ENCODE measurements at regions not wholly inside any gene's neighbourhood (a gene's known extent, or its start where the extent isn't known, plus 50 kb on each side); places are given as distances from the start of the nearest gene placed in this dataset.

DNA sequence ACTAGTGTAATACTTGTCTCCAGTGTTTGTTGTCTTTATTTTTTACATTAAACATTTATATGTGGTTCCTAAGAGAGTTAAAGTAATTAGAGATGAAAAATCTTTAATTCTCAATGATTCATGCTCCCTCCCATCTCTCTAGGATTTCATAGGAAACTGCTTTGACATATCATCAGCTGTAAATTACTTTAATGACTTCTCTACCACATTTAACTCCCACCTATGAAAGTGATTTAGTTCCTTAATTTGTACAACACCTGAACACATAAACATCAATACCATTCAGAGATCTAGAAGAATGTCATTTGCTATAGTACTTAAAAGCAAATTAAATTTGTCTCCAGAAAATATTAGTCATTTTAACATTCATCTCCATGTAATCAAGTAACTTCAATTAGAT is 524.2 kb upstream of the CHAC2 start:
- POLR2A ChIA-PET = no interaction called here
- H3K27ac Mint-ChIP-seq = no peak overlapping the region
- H3K27me3 Mint-ChIP-seq = peaks cover 0 to 5% (median 0%) of the 10 kb centered on the region in 5 donors
- ATAC-seq (no peak), DNase-seq (no peak)
- H3K4me1 Mint-ChIP-seq = peaks cover 0 to 1% (median 0%) of the 10 kb centered on the region in 4 donors
- no peaks in the 10 kb centered on the region for H3K36me3 Mint-ChIP-seq
- no peak overlapping the region for H3K4me3 Mint-ChIP-seq
- H3K9me3 Mint-ChIP-seq = peaks cover 0 to 28% (median 0%) of the 10 kb centered on the region in 9 donors

DNA sequence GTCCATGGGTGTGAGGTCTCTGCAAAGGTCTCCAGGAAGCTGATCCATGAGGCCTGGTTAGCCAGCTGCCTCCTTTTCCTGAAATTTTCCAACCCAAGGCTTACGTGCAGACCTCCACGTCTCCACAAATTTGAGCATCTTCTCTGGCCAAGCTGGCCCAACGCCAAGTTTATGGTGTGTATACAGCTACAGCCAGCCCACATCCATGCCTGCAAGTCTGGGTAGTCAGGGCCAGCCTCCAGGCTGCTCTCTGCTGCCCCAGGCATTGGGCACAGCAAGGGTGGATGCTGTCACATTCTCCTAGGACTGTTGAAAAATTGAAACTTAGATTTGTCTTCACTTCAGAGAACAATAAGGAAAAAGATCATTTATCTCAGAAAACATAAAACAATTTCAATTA is 525.5 kb upstream of the CHAC2 start:
- no peak for DNase-seq
- Mint-ChIP-seq H3K27me3 (peaks cover 0 to 5% (median 0%) of the 10 kb centered on the region in 5 donors), H3K9me3 (peaks cover 0 to 28% (median 0%) of the 10 kb centered on the region in 9 donors), H3K36me3 (no peaks in the 10 kb centered on the region), H3K4me1 (peaks cover 0 to 1% (median 0%) of the 10 kb centered on the region in 4 donors), H3K4me3 (no peak overlapping the region), H3K27ac (no peak overlapping the region)
- ATAC-seq = no peak
- POLR2A ChIA-PET = no interaction called here

DNA sequence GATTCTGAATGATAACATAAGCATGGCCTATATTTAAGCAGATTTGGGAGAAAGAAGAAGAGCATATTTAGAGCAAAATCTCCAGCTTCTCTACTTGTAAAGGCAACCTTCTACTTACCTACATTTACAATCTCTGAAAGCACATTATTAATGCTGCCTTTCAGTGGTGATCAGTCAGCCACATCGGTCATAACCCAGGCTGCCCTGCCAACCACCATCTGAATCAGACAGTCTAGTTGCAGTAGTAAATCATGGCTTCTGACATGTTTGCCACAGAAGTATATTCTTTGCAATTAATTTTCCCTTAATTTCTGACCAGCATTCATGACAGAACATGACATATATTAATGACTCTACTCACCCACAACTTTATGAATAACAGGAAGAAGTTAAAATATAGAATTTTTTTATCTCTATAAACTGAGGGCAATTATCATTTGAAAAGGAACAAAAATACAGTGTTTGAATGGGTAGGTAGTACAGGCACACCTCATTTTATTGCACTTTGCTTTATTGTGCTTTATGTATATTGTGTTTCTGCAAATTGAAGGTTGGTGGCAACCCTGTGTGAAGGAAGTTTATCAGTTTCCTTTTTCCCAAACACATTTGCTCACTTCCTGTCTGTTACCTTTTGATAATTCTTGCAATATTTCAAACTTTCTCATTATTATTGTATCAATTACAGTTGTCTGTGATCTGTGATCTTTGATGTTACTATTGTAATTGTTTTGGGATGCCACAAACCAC is 531.6 kb upstream of the CHAC2 start:
- Mint-ChIP-seq H3K4me1 (peaks cover 0 to 6% (median 0%) of the 10 kb centered on the region in 4 donors), H3K9me3 (peaks cover 0 to 18% (median 0%) of the 10 kb centered on the region in 9 donors), H3K27me3 (peaks cover 0 to 11% (median 2%) of the 10 kb centered on the region in 5 donors), H3K27ac (no peak overlapping the region), H3K4me3 (no peak overlapping the region), H3K36me3 (no peaks in the 10 kb centered on the region)
- ATAC-seq (no peak), DNase-seq (no peak)
- POLR2A ChIA-PET = no interaction called here

DNA sequence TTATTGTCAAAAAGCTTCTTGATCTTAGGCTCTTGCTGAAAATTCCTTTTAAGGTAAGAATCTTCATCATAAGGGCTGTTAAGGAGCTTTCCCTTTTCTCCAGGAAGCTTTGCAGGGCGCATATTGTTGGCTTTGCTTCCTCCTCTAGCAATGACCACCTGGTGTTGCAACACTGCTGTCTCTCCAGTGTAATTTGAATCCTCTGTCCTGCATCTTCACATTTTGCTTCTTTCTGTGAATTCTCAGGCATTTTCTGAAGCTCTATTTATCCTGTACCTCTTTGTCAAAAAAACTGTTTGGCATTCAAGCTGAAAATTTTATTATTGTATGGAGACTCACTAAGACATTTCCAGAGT is 533.1 kb upstream of the CHAC2 start:
- Mint-ChIP-seq H3K4me1 (peaks cover 0 to 6% (median 0%) of the 10 kb centered on the region in 4 donors), H3K36me3 (no peaks in the 10 kb centered on the region), H3K9me3 (peaks cover 0 to 3% (median 0%) of the 10 kb centered on the region in 9 donors), H3K27me3 (peaks cover 0 to 11% (median 2%) of the 10 kb centered on the region in 5 donors), H3K4me3 (no peak overlapping the region), H3K27ac (no peak overlapping the region)
- no peak for ATAC-seq
- no peak for DNase-seq
- POLR2A ChIA-PET = no interaction called here

DNA sequence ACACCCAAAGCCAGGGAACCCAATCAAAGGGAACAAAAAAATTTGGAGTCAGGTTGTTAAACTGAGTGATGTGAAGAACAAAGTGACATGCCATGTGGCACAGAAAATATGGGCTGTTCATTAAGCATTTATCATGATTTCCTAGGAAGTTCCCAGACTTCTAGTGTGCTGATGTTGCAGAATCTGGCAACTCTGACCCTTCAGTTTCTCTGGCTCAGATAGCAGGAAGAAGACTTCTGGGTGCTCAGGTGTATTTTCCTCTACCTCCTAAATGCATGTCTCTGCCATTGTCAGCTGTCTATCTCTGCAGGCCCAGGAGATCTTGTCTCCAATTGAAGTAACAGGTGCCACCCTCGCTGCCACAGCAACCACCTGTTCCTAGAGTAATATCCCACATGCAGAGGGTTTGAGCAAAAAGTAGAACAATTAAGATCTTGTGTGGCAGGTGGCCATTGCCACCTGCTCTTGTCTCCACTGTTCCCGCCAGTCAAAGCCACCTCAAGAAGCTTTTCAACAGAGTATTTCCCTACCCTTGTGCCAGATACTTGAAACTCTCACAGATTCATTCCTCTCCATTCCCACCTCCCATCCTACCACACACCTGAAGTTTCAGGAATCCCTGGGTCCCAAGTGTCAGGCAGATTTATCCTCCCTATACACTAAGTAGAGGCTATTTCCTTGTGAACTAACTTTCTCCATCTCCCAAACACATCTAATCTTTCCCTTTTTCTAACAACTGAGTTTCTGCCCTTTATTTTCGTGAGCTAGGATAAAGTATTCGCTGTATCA is 533.7 kb upstream of the CHAC2 start:
- POLR2A ChIA-PET = no interaction called here
- Mint-ChIP-seq H3K4me3 (no peak overlapping the region), H3K36me3 (no peaks in the 10 kb centered on the region), H3K27me3 (peaks cover 0 to 11% (median 2%) of the 10 kb centered on the region in 5 donors), H3K4me1 (peaks cover 0 to 6% (median 0%) of the 10 kb centered on the region in 4 donors), H3K9me3 (no peaks in the 10 kb centered on the region), H3K27ac (no peak overlapping the region)
- DNase-seq = no peak
- no peak for ATAC-seq

DNA sequence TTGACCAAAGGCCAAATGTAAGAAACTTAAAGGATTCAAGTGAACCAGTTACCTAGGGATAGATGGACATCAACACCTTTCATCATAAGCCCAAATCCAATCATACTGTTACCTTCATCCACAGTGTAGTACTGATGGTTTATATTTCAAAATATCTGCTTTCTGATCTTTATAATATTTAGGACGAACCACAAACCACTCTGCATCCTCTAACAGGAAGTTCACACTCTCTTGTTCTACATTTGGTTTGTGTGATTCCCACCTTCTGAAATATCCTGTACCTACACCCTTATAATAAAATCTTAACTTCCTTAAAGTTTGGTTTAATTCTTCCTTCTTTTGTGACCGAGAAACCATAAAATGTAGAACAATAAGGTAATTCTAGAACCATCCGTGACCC is 535.7 kb upstream of the CHAC2 start:
- POLR2A ChIA-PET = no interaction called here
- Mint-ChIP-seq H3K36me3 (no peaks in the 10 kb centered on the region), H3K4me3 (no peak overlapping the region), H3K9me3 (peaks cover 0 to 3% (median 0%) of the 10 kb centered on the region in 9 donors), H3K4me1 (peaks cover 0 to 6% (median 0%) of the 10 kb centered on the region in 4 donors), H3K27ac (no peak overlapping the region), H3K27me3 (peaks cover 0 to 11% (median 2%) of the 10 kb centered on the region in 5 donors)
- ATAC-seq (no peak), DNase-seq (no peak)

DNA sequence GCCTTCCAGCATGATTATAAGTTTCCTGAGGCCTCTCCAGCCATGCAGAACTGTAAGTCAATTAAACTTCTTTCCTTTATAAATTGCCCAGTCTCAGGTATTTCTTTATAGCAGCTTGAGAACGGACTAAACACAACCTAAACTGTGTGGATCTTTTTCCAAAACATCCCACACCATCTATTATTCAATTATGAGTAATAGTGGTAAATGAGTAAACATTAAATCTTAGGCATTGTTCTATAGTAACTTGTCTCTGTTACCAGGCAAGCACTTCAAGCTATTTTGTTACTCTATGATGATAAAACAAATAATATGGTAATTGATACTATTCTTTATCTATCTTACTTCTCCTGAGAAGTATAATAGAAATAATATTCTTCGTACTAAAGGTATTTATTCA is 536.9 kb upstream of the CHAC2 start:
- ATAC-seq (no peak), DNase-seq (no peak)
- no peak overlapping the region for H3K27ac Mint-ChIP-seq
- peaks cover 0 to 3% (median 0%) of the 10 kb centered on the region in 9 donors for H3K9me3 Mint-ChIP-seq
- H3K4me3 Mint-ChIP-seq = no peak overlapping the region
- POLR2A ChIA-PET = no interaction called here
- H3K36me3 Mint-ChIP-seq = no peaks in the 10 kb centered on the region
- peaks cover 0 to 11% (median 2%) of the 10 kb centered on the region in 5 donors for H3K27me3 Mint-ChIP-seq
- peaks cover 0 to 6% (median 0%) of the 10 kb centered on the region in 4 donors for H3K4me1 Mint-ChIP-seq

DNA sequence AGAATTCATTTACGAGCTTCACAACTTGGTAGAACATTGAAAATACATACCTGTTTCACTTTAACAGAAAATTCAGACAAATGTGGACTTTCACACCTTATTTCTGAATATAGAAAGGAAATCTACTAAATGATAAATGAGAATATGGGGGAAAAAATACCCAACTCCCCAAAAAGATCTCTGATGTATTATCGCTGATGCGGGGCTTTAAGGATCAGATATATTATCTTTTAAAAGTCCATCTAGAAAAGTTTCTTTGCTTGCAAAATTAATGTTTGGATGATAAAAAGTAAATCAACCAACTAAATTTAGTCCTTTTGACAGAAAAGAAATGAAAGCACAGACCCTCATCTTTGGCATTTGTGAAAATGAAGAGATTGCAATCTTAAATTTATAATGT is 540.1 kb upstream of the CHAC2 start:
- Mint-ChIP-seq H3K27ac (no peak overlapping the region), H3K4me3 (no peak overlapping the region), H3K36me3 (no peaks in the 10 kb centered on the region), H3K9me3 (peaks cover 0 to 3% (median 0%) of the 10 kb centered on the region in 9 donors), H3K4me1 (peaks cover 0 to 6% (median 0%) of the 10 kb centered on the region in 4 donors), H3K27me3 (peaks cover 0 to 3% (median 0%) of the 10 kb centered on the region in 5 donors)
- DNase-seq = no peak
- POLR2A ChIA-PET = no interaction called here
- ATAC-seq = no peak

DNA sequence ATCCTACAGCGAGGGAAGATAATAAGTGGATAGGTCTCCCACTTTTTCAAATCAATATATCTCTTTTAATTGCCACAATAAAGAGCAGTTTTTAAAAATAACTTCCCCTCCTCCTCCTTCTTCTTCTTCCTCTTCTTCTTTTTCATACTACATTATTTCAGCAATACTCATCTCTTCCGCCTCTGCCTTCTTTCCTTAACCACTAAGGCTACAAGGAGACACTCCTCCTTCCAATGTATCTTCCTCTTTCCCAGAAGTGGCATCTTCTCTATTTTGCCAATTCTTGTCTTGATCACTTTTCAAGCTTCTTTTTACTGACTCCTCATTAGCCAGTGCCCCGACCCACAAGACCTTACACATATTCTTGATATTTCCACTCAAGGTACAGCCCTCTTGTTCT is 546.6 kb upstream of the CHAC2 start:
- Mint-ChIP-seq H3K27me3 (peaks cover 2 to 11% (median 3%) of the 10 kb centered on the region in 5 donors), H3K4me1 (no peaks in the 10 kb centered on the region), H3K27ac (no peak overlapping the region), H3K9me3 (peaks cover 0 to 15% (median 5%) of the 10 kb centered on the region in 9 donors), H3K4me3 (no peak overlapping the region), H3K36me3 (peaks cover 0 to 2% (median 0%) of the 10 kb centered on the region in 3 donors)
- ATAC-seq (no peak), DNase-seq (no peak)
- POLR2A ChIA-PET = no interaction called here

DNA sequence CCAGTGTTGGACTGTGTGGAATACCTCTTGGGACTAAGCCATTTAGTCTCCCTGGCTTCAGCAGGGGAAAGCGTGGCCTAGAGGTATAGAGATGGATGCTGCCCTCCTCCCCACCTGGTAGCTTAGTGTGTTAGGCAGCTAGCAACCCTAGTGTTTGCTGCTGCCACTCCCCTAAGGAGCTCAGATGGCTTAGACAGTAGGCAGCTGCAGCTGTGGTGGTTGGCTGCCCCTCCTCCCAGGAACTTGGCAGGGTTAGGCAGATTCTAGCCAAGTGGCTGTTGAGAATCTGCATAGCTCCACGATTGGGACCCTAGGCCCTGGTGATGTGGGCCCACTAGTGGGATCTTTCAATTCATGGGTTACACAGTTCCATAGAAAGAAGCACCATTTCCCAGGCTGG is 550.4 kb upstream of the CHAC2 start:
- Mint-ChIP-seq H3K4me1 (no peaks in the 10 kb centered on the region), H3K27ac (no peak overlapping the region), H3K27me3 (peaks cover under 1 to 6% (median 2%) of the 10 kb centered on the region in 5 donors), H3K4me3 (no peak overlapping the region), H3K9me3 (peaks cover 5 to 29% (median 14%) of the 10 kb centered on the region in 9 donors), H3K36me3 (peaks cover 0 to 17% (median 0%) of the 10 kb centered on the region in 3 donors)
- DNase-seq = no peak
- POLR2A ChIA-PET = no interaction called here
- ATAC-seq = no peak

DNA sequence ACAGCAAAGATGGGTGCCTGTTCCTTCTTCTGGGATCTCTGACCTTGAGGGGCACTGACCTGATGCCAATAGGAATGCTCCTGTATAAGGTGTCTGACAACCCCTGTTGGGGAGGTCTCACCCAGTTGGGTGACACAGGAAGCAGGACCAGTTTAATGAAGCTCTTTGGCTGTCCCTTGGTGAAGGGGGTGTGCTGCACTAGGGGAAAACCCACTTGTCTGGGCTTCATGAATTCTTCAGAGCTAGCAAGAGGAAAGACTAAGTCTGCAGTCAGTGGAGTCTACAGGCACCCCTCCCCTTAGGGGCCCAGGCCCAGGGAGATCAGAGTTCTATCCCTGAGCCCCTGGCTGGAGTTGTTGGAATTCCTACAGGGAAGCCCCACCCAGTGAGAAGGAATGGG is 550.8 kb upstream of the CHAC2 start:
- ATAC-seq (no peak), DNase-seq (no peak)
- Mint-ChIP-seq H3K4me1 (no peaks in the 10 kb centered on the region), H3K9me3 (peaks cover 5 to 29% (median 14%) of the 10 kb centered on the region in 9 donors), H3K27me3 (peaks cover 0 to 3% (median 2%) of the 10 kb centered on the region in 5 donors), H3K27ac (no peak overlapping the region), H3K36me3 (peaks cover 0 to 17% (median 0%) of the 10 kb centered on the region in 3 donors), H3K4me3 (no peak overlapping the region)
- POLR2A ChIA-PET = no interaction called here

DNA sequence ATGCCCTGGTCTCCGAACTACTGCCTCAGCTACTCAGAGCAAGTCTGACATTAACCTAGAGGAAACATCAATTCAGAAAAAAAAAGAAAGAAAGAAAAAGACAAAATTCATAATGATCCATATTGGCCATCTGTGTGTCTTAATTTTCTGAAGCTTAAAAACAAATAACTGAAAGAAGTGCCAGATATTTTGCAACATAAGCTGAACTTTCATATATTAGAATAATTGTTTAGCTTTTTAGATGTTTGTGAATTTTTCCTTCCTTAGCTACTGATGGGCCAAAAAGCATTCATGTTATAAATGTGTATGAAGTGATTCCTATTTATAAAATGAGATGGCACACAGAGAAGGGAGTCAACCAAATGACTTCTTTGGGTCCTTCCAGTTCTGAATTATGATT is 555.0 kb upstream of the CHAC2 start:
- H3K4me1 Mint-ChIP-seq = no peaks in the 10 kb centered on the region
- no peak overlapping the region for H3K27ac Mint-ChIP-seq
- peaks cover 5 to 29% (median 13%) of the 10 kb centered on the region in 9 donors for H3K9me3 Mint-ChIP-seq
- POLR2A ChIA-PET = no interaction called here
- ATAC-seq (no peak), DNase-seq (no peak)
- no peak overlapping the region for H3K4me3 Mint-ChIP-seq
- H3K36me3 Mint-ChIP-seq = peaks cover 0 to 17% (median 0%) of the 10 kb centered on the region in 3 donors
- H3K27me3 Mint-ChIP-seq = no peaks in the 10 kb centered on the region

DNA sequence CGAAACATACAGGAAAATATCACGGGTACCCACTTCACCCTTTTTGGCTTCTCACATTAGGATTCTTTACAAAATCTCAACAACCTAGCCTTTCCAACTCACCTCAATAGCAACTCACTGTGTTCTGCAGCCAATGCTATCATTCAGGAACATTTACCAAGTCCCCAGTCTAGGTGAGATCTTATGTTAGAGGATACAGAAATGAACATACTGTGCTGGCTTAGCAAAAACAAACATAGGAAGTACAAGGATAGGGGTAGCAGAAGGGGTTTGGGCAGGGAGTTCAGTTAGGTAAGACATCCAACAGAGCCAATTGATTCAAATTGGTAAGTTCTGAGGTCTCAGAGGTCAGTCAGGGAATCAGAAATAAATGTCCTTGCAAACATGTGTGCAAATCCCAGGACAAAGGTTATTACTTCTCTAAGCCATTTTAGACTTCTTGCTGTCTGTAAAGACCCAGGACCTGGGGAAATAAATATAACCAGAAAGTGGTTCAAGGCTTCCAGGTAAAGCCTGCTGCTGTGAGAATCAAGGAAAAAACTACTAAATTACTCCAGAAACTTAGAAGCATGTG is 556.3 kb upstream of the CHAC2 start:
- H3K9me3 Mint-ChIP-seq = peaks cover 5 to 25% (median 11%) of the 10 kb centered on the region in 9 donors
- H3K27me3 Mint-ChIP-seq = no peaks in the 10 kb centered on the region
- peaks cover 0 to 17% (median 0%) of the 10 kb centered on the region in 3 donors for H3K36me3 Mint-ChIP-seq
- no peaks in the 10 kb centered on the region for H3K4me1 Mint-ChIP-seq
- H3K27ac Mint-ChIP-seq = no peak overlapping the region
- no peak overlapping the region for H3K4me3 Mint-ChIP-seq
- DNase-seq = no peak
- ATAC-seq = no peak
- POLR2A ChIA-PET = no interaction called here

Measured in naive thymus-derived CD8-positive, alpha-beta T cell (primary cell).